ENCODE measurements at regions not wholly inside any gene's neighbourhood (a gene's known extent, or its start where the extent isn't known, plus 50 kb on each side); places are given as distances from the start of the nearest gene placed in this dataset.

DNA sequence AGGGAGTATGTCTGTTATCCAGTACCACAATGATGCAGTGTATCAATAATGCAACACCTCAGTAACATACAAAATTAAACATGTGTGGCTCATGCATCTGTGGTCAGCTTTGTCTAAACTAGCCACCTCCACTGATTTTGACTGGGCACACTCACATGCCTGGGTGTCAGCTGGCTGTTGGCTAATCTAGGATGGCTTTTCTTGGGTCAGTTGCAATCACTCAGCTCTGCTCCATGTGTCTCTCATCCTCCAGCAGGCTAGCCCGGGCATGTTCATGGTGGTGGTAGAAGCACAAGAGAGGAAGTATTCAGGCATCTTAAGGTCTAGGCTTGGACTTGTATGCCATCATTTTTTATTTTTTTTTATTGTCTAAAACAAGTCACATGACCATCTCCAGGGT lies 59.3 kb upstream of the JAG1 start:
- TF ChIP-seq, protein P1, sequence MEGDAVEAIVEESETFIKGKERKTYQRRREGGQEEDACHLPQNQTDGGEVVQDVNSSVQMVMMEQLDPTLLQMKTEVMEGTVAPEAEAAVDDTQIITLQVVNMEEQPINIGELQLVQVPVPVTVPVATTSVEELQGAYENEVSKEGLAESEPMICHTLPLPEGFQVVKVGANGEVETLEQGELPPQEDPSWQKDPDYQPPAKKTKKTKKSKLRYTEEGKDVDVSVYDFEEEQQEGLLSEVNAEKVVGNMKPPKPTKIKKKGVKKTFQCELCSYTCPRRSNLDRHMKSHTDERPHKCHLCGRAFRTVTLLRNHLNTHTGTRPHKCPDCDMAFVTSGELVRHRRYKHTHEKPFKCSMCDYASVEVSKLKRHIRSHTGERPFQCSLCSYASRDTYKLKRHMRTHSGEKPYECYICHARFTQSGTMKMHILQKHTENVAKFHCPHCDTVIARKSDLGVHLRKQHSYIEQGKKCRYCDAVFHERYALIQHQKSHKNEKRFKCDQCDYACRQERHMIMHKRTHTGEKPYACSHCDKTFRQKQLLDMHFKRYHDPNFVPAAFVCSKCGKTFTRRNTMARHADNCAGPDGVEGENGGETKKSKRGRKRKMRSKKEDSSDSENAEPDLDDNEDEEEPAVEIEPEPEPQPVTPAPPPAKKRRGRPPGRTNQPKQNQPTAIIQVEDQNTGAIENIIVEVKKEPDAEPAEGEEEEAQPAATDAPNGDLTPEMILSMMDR (IDR thresholded peaks at IDR 0.05) = no peak
- TF ChIP-seq POLR2A (IDR thresholded peaks at IDR 0.05) = no peak

All from Peyer's patch (tissue), 4 donors.